Ishikawa (cell line): ENCODE measurements at regions not wholly inside any gene's neighbourhood (a gene's known extent, or its start where the extent isn't known, plus 50 kb on each side); places are given as distances from the start of the nearest gene placed in this dataset.

Experiments used
- CEBPB ChIP-seq: IDR thresholded peaks from 2 replicates; pipeline ENCODE4 v1.6.1; 2012
- CREB1 ChIP-seq: IDR thresholded peaks from 2 replicates; pipeline ENCODE4 v1.6.1; 2012; ENCODE audit warnings: low read depth
- EGR1 ChIP-seq: IDR thresholded peaks from 2 replicates; pipeline ENCODE4 v1.6.1; 2012
- EP300 ChIP-seq: IDR thresholded peaks from 2 replicates; pipeline ENCODE4 v1.6.1; 2012; ENCODE audit warnings: borderline replicate concordance
- FOXM1 ChIP-seq: IDR thresholded peaks from 2 replicates; pipeline ENCODE4 v1.6.1; 2012; ENCODE audit warnings: low read depth, borderline replicate concordance
- NFIC ChIP-seq: IDR thresholded peaks from 2 replicates; pipeline ENCODE4 v1.6.1; 2012
- RAD21 ChIP-seq: IDR thresholded peaks from 2 replicates; pipeline ENCODE4 v1.6.1; 2012; ENCODE audit warnings: low read depth
- REST ChIP-seq: IDR thresholded peaks from 2 replicates; pipeline ENCODE4 v1.6.1; 2012; ENCODE audit warnings: low read depth, mild to moderate bottlenecking
- TAF1 ChIP-seq: IDR thresholded peaks from 2 replicates; pipeline ENCODE4 v1.6.1; 2012; ENCODE audit warnings: low read depth, mild to moderate bottlenecking
- TCF12 ChIP-seq: IDR thresholded peaks from 2 replicates; pipeline ENCODE4 v1.6.1; 2012; ENCODE audit warnings: low read depth
- TEAD4 ChIP-seq: IDR thresholded peaks from 2 replicates; pipeline ENCODE4 v1.6.1; 2012
- USF1 ChIP-seq: IDR thresholded peaks from 2 replicates; pipeline ENCODE4 v1.6.1; 2012
- YY1 ChIP-seq: IDR thresholded peaks from 2 replicates; pipeline ENCODE4 v1.6.1; 2012; ENCODE audit warnings: low read depth
- ZBTB7A ChIP-seq: IDR thresholded peaks from 2 replicates; pipeline ENCODE4 v1.6.1; 2012; ENCODE audit warnings: low read depth
- TF ChIP-seq, protein P1 (sequence below): IDR thresholded peaks from 2 replicates; pipeline ENCODE4 v1.6.1; 2012

DNA sequence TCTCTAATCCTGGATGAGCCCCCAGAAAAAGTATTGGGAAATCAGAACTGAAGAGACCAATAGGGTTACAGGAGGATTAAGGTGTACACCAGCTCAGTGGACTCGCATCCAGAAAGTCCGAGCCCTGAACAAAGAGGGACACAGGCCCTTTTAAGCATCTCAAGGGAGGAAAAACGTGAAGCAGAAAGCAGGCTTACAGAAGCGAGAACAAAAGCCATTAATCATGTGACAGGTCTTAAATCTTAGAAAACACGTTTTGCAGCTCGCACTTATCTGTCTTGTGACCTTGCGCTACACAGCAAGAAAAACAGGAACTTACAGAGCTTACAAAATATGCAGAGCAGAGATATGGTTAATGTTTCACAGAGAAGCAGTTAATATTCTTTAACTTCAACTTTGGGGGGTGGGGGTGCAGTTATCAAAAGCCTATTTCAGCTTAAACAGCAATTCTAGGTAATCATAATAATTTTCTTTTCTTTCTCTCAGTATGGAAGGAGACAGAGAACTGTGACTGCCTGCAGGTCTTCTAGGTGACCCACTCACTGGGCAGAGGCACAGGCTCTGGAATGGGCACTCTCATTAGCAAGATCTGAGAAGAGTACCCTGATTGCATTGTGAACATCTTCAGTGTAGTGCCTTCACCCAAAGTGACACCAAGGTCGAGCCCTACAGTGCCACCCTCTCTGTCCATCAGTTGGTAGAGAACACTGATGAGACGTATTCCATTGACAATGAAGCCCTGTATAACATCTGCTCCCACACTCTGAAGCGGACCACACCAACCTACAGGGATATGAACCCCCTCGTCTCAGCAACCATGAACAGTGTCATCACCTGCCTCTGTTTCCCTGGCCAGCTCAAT, 65.0 kb upstream of the MOCS1 start:
- TF ChIP-seq EGR1 (no peak), FOXM1 (no peak), NFIC (no peak), CREB1 (no peak), USF1 (no peak), EP300 (no peak), CEBPB (no peak), TAF1 (no peak), YY1 (no peak), TEAD4 (no peak), REST (no peak), ZBTB7A (no peak), RAD21 (no peak), TCF12 (no peak)
- TF ChIP-seq, protein P1, sequence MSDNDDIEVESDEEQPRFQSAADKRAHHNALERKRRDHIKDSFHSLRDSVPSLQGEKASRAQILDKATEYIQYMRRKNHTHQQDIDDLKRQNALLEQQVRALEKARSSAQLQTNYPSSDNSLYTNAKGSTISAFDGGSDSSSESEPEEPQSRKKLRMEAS, result no peak

DNA sequence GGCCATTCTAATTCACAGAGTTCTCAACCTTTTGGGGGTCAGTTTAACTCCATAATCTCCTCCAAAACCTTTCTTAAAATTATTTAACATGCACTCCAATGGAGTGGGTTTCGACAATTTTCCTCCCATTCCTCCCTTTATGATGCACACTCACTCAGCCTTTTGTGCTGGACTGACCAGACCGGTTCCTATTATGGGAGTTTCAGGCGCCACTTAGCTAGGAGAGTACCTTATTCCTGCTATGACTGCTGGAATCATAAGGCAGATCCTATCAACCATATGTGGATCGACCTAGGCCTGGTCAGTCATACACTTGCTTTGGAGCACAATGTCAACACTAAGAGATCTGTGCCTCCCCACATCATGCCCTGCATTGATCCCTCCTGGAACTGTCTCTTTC, 63.9 kb upstream of the MOCS1 start:
- TF ChIP-seq TCF12 (no peak), TAF1 (no peak), REST (no peak), ZBTB7A (no peak), EP300 (no peak), USF1 (no peak)
- TF ChIP-seq, protein P1, result no peak

DNA sequence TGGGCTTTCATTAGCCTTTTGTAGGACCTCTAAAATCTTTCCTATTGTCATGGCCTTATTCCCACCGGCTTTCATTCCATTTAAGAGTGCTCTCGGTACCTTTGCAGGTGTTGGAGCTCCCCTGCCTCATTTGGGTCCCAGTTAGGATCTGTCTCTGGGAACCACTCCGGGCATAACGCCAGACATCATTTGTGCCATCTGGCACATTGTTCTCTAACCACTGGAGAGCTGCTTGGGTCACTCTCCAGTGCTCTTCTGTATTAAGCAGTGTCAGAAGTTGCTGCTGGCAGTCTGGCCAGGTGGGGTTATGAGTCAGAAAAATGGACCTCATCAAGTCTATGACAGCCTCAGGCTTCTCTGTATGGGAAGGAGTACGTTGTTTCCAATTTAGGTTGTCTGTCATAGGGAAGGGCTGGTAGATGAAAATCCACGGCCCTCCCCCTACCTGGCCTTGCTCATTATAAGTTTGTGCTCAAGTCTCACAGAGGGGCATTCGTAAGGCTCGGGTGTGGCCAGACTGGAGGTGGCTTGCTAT, 62.9 kb upstream of the MOCS1 start:
- no peak for TF ChIP-seq FOXM1
- no peak for TF ChIP-seq EGR1
- no peak for TF ChIP-seq RAD21

- TF ChIP-seq FOXM1, result no peak
- no peak for TF ChIP-seq CREB1
- no peak for TF ChIP-seq EGR1
- no peak for TF ChIP-seq TEAD4
- no peak for TF ChIP-seq USF1
- TF ChIP-seq TCF12, result no peak
- no peak for TF ChIP-seq ZBTB7A
- TF ChIP-seq NFIC, result no peak
- TF ChIP-seq YY1, result no peak
- TF ChIP-seq, protein P1, result no peak
- no peak for TF ChIP-seq RAD21
- TF ChIP-seq CEBPB, result no peak
- no peak for TF ChIP-seq TAF1
- no peak for TF ChIP-seq EP300
- no peak for TF ChIP-seq REST
These were observed 61.4 kb upstream of the MOCS1 start for GRCh38 chr6:39995633-39996032.
